NT2/D1 (cell line): ENCODE measurements at regions not wholly inside any gene's neighbourhood (a gene's known extent, or its start where the extent isn't known, plus 50 kb on each side); places are given as distances from the start of the nearest gene placed in this dataset.

Source experiments
- YY1 ChIP-seq: IDR thresholded peaks from 2 replicates; pipeline ENCODE4 v1.6.1; 2011; ENCODE audit not compliant: insufficient read length, insufficient read depth
- ZNF274 ChIP-seq: IDR thresholded peaks from 2 replicates; pipeline ENCODE4 v1.6.1; 2011; ENCODE audit warnings: mild to moderate bottlenecking, low read depth, low read length

GRCh38 chr2:144663207-144663606, 143.3 kb upstream of the ZEB2 start:
- TF ChIP-seq ZNF274 (no peak), YY1 (no peak)
